ENCODE measurements at regions not wholly inside any gene's neighbourhood (a gene's known extent, or its start where the extent isn't known, plus 50 kb on each side); places are given as distances from the start of the nearest gene placed in this dataset.
"Not testable (repeated sequence)": the region's sequence is repeated elsewhere in the genome, so short reads cannot be mapped to it uniquely, and the experiment has no call there.

DNA sequence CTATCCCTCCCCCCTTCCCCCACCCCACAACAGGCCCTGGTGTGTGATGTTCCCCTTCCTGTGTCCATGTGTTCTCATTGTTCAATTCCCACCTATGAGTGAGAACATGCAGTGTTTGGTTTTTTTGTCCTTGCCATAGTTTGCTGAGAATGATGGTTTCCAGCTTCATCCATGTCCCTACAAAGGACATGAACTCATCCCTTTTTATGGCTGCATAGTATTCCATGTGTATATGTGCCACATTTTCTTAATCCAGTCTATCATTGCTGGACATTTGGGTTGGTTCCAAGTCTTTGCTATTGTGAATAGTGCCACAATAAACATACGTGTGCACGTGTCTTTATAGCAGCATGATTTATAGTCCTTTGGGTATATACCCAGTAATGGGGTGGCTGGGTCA lies 52.3 kb upstream of the MAN1A2 start:
- not testable (repeated sequence) for DNase-seq (ENCODE audit: extremely low read depth, low read depth)

DNA sequence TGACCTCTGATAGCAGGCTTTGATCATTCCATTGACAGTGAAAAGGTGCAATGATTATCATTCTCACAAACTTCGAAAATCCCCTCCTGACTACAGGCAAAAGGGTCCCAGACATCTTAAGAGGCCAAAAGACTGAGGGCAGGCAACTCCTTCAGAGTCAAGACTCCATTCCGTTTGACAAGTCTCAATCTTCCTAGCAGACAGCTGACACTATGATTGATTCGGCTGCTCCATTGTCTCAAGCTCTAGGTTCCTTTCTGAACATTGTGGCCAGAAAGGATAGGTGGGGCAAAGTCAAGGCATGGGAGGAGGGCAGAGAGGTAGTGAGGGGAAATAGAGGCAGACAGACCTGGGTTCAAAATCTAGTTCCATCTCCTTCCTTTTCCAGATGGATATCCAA lies 53.7 kb upstream of the MAN1A2 start:
- DNase-seq (ENCODE audit: extremely low read depth, low read depth): no peak

DNA sequence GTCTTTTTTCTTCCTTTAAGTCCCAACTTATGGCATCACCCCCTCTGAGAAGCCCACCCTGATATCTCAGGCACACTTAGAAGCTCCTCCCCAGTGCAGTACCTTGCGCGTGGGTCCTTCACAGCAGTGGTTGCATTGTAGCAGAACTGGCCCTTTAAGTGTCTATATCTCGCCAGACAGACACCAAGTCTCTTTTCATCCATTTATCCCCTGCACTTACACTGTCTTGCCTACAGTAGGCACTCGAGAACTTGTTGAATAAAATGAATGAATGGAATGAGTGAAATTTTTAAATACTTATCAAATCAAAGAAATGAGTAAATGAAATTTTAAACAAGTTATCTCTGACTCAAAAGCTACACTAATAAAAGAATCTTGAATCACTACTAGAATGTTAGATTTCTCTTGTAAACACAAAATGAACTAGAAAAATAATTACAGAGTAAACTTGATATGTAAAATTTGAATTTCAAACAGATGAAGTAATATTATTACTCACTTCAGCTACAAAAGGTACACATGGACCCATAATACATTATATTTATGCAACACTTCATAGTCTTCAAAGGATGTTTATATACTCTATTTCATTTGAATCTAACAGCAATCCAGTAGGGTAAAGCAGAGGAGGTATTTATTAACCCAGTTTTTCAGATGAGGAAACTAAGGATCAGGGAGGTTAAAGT lies 54.7 kb upstream of the MAN1A2 start:
- peak; percentile 27 for DNase-seq (ENCODE audit: extremely low read depth, low read depth)

DNA sequence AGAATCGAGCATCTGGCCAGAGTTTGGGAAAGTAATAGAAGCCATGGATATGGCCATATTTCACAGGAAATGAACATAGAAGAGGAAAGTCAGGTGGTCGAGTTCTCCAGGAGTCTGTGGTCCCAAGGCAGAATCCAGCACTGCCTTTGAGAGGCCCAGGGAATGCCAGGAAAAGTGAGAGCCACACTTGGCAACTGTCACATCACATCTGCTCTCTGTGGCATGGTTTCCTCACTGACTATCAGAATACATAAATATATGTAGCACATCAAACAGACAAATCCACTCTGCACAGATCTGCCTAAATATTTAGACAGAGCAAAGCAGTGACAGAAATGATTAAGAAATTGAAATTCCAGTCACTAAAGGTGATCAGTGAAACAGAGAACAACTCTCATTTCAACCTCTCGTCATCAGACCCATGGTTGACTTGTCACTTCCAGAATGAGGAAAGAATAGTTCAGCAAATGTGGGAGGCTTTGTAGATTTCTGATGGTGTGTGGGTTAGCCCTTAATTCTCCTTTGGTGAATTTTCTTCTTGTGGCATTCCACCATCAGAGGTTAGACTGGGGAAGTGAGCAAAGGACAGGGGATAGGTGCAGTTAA lies 58.8 kb upstream of the MAN1A2 start:
- DNase-seq (ENCODE audit: extremely low read depth, low read depth): no peak

DNA sequence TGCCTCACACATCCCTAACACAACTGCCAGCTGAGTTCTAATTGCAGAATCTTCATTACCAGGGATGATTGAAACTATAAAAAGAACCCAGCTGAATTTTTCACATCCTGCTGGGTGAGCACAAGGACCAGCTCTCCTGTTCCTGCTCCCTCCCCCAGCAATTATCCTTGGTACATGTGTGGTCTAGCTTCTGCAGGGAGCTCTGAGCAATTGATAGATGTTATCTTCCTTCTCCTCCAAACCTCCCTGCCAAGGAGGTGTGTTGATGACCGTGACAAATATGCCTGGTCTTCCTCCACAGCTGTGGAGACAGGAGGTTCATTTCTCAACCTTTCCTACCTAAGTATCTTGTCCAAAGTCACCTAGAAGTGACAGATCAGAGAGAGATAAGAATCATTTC lies 65.3 kb upstream of the MAN1A2 start:
- no peak for DNase-seq (ENCODE audit: extremely low read depth, low read depth)

DNA sequence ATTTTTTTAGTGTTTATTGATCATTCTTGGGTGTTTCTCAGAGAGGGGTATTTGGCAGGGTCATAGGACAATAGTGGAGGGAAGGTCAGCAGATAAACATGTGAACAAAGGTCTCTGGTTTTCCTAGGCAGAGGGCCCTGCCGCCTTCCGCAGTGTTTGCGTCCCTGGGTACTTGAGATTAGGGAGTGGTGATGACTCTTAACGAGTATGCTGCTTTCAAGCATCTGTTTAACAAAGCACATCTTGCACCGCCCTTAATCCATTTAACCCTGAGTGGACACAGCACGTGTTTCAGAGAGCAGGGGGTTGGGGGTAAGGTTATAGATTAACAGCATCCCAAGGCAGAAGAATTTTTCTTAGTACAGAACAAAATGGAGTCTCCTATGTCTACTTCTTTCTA lies 67.1 kb upstream of the MAN1A2 start:
- DNase-seq (ENCODE audit: extremely low read depth, low read depth): not testable (repeated sequence)

DNA sequence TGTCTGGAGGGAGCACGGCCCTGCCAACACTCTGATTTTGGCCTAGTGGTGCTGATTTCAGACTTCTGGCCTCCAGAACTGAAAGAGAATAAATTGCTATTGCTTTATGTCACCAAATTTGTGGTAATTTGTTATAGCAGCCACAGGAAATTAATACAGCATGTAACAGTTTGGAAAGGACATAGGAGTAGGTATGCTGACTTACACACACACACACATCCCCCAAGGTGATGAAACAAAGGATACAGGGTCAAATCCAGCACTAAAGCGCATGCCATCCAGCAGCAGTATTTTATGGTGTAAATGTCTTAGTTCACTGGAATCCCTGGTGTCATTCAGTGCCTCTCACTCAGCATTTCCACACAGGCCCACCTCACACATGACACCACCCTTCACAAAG lies 72.2 kb upstream of the MAN1A2 start:
- no peak for DNase-seq (ENCODE audit: extremely low read depth, low read depth)

DNA sequence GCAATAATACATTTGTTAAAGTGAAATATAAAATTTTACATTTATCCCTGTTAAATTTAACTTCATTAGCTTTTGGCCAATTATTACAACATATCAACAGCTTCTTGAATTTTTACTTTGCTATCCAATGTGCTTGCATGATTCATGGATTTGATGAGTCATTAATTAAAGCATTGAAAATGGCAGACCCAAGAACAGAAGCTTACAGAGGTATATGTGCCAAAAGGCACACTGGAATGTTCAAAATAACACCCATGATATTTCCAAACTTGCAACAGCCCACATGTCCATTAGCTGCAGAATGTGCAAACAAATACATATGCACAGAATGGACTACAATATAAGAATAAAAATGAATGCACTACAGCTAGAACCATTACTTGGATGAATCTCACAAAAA lies 76.4 kb upstream of the MAN1A2 start:
- DNase-seq (ENCODE audit: extremely low read depth, low read depth): no peak

DNA sequence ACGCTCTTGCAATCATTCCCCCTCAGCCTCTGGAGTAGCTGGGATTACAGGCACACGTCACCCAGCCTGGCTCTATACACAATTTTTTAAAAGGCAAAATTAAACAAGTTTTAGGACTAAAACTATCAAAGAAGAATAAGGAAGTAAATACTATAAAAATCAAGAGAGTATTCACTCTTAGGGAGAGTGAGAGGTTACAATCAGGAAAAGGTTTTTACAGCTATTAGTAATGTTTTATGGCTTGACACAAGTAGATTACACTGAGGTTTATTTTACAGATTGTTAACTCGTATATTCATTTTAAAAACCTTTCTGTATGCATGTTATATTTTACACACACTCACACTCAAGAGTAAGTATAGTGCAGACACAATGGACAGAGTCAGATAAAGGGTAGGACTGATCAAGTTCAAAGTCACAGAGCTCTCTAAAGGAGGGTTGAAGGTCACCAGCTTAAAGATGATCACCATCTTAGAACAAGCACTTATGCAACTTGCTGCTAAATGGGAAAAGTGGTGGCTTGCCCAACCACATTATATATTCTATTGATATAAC lies 77.9 kb upstream of the MAN1A2 start:
- no peak for DNase-seq (ENCODE audit: extremely low read depth, low read depth)

DNA sequence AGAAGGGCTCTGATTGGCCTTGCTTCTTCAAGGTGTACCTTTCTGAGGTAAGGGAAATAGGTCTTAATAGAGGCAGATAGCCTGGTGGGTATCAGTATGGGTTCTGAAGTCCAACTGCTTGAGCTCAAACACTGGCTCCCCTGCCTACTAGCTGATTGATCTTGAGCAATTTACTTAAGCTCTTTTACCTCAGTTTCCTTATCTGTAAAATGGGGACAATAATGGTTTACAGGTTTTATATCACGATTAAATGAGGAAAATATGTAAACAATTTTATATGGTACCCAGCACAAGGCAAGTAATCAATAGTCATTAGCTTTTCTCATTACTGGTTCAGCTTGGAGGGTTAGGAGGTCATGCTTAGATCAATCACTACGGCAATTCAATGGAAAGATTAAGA lies 75.8 kb upstream of the VTCN1 start:
- DNase-seq (ENCODE audit: extremely low read depth, low read depth): no peak

DNA sequence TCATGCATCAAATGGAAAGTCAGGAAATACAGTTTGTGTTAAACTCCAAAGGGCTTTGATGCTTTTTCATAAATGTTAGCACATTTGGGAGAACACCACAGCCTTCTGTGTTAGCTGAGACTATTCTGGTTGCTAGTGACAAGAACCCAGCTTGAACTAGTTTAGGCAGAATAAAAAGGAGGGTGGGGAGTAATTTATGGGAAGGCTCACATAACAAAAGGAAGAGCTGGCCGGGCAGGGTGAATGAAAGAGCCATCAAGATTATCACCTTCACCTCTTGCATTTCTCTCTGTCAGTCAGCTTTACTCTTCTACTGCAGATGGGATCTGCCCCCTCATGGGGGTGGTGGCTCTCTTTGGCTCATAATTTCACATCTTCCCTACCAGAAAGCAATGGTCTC lies 75.4 kb upstream of the VTCN1 start:
- DNase-seq (ENCODE audit: extremely low read depth, low read depth): no peak

DNA sequence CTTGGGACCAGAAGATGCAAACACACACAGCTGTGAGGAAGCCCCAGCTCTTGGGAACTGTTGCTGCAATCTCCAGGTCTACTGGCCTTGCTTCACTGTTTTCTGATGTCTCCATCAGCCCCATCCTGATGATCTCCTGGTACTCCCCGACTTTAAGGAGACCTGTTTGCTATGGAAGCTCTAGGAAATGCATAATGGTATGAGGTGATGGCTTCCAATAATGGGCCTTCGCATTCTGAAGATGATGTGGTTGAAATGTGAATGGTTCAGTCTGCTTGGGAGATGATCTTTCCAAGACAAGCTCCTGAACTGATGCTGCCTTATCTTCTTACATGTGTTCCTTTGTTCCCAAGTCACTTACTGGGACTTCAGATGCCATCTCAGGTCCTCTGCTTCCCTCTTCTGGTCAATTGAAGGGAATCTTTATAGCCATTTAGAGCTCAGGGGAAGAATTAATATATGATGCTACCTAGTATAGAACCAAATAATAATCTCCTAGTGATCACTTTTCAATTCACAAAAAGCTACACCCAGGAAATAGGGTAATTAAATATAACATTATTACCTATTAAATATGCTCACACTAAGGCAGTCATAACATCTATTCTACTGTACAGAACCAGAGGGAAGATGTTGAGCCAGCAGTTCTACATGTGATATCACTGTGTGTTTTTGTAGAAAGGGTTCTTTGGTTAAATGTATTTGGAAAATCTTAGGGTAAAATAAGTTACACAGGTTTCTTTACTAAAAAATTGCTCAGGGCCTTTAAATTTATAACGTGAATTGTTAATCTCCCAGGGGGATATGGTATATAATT lies 73.9 kb upstream of the VTCN1 start:
- DNase-seq (ENCODE audit: extremely low read depth, low read depth): peak; percentile 59

DNA sequence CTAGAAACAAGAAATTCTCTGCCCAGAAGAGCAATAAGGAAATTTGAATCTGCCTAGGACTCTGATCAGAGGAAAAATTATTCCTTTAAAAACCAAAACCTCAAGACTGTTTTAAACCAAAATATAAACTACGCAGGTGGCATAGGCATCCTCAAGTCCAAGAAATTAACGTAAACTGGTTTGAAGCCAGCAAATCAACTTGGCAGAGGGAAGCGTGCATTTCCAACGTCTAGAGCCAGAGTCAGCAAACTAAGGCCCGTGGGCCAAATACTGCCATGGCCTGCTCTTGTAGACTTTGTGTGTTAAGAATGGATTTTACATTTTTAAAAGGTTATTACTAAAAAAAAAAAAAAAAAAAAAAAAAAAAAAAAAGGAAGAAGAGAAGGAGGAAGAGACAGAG lies 67.8 kb upstream of the VTCN1 start:
- DNase-seq (ENCODE audit: extremely low read depth, low read depth): no peak

DNA sequence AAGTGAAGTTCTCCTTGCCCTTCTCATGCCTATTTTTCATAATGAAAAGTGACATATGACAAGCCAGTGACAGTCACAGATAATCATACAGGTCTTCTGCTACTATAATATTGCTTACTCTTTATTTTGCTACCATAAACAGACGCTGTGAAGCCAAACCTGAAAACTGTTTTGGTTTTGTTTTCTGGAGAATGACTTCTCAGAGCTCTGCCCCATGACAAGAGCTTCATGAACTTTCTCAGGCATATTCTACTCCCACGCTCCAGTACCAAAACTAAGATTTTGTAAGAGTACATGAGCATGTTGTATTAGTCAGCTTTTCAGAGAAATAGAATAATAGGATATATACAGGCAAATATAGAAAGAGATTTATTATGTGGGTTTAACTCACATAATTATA lies 64.3 kb upstream of the VTCN1 start:
- DNase-seq (ENCODE audit: extremely low read depth, low read depth): no peak

DNA sequence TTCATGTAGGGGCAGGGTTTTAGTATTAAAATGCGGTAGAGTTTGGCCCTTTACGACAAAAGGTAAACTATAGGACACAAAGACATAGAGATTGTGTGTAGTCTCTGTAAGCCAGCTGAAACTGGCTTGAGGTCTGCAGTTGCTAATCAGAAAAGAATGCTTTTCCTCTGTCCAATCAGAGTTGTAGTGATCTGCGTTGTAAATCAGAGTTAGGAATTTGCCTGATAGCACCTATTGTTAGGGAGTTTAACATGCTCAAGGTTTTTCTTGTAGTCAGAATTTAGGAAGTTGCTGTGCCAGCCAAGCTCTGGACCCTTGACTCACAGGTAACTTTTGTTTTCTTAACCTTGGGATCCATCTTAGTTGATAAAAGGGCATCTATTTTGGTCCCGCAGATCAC lies 61.2 kb upstream of the VTCN1 start:
- DNase-seq (ENCODE audit: extremely low read depth, low read depth): no peak

DNA sequence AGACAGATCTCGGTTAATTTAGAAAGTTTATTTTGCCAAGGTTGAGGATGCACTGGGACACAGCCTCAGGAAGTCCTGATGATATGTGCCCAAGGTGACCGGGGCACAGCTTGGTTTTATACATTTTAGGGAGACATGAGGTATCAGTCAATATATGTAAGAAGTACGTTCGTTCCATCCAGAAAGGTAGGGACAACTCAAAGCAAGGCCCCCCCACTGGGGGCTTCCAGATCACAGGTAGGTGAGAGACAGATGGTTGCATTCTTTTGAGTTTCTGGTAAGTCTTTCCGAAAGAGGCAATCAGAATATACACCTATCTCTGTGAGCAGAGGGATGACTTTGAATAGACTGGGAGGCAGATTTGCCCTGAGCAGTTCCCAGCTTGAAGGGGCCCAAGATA lies 60.4 kb upstream of the VTCN1 start:
- DNase-seq (ENCODE audit: extremely low read depth, low read depth): no peak

DNA sequence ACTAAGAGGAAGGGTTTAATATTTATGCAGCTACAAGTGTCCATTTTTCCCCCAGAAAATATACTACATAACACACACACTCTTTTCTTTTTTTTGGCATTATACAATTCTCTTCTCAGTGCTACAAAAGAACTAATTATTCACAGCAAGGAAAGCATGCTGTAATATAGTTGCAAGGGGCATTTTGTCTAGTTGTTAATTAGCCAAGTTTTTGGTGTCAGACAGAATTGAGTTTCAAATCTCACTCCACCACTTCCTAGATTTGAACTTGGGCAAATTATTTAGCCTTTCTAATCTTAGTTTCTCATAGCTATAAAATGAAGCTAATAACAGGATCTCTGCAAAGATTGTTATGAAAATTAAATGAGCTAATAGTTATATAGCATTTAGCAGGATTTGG lies 60.0 kb upstream of the VTCN1 start:
- DNase-seq (ENCODE audit: extremely low read depth, low read depth): no peak

DNA sequence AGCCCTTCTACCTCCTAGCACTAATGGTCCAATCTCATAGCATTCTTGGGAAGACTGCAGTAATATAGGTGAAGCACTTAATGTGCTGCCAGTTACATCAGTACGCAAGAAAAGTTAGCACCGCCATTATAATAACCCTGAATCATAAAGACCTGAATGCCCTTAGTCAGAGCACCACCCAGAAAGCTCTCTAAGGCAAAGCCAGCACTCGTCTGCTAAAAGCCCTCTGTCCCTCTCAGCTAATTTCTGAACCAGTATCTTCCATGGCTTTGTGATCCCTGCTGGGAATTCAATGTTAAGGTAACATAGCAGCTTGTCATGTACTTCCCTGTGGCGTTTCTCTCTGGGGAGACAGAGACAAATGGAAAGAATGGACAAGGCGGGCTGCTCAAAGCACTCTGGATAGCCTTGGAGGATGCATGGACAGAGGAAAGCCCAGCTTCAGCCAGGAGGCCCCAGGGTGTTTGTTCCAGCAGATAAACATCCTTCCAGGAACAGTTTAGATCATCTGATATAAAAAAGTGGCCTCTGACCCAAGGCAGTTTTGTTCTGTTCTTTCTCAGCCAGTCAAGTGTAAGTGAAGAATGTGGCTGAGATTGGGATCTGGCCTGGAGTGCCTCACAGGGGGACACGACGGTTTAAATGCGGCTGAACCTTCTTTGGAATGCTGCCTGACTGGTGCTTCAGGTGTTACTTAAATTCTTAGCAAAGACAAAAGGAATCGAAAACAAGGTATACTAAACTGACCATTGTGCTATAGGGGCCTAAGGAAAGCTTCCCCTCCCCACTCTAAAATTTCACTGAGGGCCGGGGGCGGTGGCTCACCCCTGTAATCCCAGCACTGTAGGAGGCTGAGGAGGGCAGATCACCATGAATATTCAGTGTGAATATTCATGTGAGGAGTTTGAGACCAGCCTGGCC lies 58.1 kb upstream of the VTCN1 start:
- DNase-seq (ENCODE audit: extremely low read depth, low read depth): no peak

DNA sequence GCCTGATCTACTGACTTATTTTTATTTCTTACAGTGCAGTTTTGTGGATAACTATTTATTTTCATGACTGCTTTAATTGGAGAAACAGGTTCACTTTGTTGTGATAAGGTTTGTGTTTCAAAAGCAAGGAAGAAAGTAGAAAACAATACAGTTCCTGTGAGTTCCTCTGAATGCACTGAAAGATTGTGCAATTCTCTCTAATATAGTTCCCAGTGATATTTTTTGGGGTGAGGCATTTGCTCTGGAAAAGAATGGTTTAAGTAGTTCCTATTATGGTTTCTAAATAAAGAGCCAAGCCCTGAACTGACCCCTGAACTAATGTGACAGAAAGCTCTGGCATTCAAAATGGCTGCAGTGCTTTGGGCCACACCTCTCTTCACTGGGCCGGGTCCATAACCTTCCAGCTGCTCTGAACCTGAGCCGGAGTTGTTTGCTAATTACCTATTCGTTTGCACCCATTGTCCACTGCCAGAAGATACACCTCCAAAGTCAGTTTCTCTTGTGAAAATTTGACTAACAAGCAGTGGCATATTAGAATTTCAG lies 56.6 kb upstream of the VTCN1 start:
- no peak for DNase-seq (ENCODE audit: extremely low read depth, low read depth)

DNA sequence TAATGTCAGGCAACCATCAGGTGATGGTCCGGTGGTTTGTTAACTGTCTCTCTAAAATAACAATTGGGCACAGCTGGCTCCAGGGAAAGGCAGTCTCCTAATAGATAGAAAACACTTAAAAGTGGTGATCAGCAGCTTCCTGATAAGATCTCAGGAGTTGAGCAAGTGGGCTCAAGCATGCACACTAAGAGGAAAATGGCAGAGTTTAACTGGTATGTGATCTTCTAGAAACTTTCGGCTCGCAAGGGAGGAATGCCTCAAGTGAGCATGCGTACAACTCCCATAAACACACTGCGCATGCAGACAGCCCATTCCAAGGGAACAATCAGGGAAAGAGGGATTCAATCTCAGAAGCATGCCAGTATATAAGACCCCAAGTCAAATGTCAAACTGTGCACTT lies 52.2 kb upstream of the VTCN1 start:
- no peak for DNase-seq (ENCODE audit: extremely low read depth, low read depth)

DNA sequence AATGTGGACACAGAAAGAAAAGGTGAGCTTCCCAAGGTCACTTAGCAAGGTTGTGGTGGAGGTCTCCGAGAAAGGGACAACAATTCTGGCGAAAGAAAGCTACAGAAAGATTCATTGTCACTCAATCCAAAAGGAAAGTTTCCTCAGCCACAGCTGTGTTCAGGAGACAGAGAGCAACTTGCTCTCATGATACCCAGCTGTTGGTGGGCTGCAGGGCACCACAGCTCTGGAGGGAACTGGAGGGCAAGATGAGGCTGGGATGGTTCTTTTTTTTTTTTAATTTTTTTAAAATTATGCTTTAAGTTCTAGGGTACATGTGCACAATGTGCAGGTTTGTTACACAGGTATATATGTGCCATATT lies 50.7 kb upstream of the VTCN1 start:
- DNase-seq (ENCODE audit: extremely low read depth, low read depth): no peak
